HUES48 (cell line): ENCODE measurements at regions not wholly inside any gene's neighbourhood (a gene's known extent, or its start where the extent isn't known, plus 50 kb on each side); places are given as distances from the start of the nearest gene placed in this dataset.
"Not testable (repeated sequence)": the region's sequence is repeated elsewhere in the genome, so short reads cannot be mapped to it uniquely, and the experiment has no call there.

Experiments used
- H3K27ac ChIP-seq: one replicate; pipeline ENCODE4 v1.7.0; 2013; ENCODE audit warnings: low read depth, low read length, inconsistent platforms
- H3K27me3 ChIP-seq: 2 replicates; pipeline ENCODE4 v1.6.1; 2013; ENCODE audit warnings: mild to moderate bottlenecking, low read length; ENCODE audit not compliant: control insufficient read depth, insufficient read depth
- H3K36me3 ChIP-seq: 2 replicates; pipeline ENCODE4 v1.6.1; 2013; ENCODE audit warnings: low read length; ENCODE audit not compliant: control insufficient read depth, insufficient read depth
- H3K4me1 ChIP-seq: 2 replicates; pipeline ENCODE4 v1.6.1; 2013; ENCODE audit warnings: mild to moderate bottlenecking, low read length; ENCODE audit not compliant: control insufficient read depth, insufficient read depth
- H3K4me3 ChIP-seq: 2 replicates; pipeline ENCODE4 v1.5.1; 2013; ENCODE audit warnings: mild to moderate bottlenecking, low read depth, low read length
- H3K9ac ChIP-seq: 2 replicates; pipeline ENCODE4 v1.6.1; 2013; ENCODE audit warnings: mild to moderate bottlenecking, low read depth, low read length, moderate library complexity
- H3K9me3 ChIP-seq: 2 replicates; pipeline ENCODE4 v1.6.1; 2013; ENCODE audit warnings: low read length; ENCODE audit not compliant: control insufficient read depth, insufficient read depth

DNA sequence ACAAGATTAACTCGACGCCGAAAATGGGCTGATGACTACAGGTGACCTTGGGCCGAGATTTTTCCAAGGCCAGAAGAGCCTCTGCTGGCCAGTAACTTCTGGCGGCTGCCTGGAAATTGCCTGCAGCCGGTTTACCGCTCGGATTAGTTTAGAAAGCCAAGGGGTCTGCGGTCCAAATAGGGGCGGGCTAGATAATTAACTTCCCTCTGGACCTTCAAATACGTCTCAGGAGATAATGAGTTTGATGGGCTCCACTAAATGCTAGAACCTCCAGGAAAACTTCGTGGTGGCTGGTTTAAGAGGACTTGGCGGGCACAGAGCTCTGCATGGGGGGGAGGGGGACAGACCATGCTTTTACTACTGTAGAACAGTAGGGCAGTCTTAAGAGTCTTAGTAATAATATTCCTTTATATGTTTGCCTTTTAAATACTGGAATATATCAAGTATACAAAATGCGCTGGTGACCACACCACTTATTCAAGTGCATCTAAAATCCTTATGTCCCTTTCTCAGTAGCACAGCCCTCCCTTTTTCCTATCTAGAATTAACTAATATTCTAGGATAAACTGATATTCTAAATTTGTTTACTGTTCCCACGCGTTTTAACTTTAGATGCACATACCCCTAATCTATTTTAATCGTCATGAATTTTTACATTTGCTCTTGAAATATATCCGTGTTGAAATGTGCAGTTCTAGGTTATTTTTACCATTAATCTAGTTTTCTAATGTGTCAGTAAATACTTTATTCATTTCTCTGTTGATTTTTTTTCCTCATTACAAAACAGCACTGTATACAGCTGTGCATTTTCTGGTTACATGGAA lies 107.5 kb upstream of the PRSS16 start:
- peak overlapping the region; percentile 97 for H3K9ac ChIP-seq
- peaks cover 32% of the 10 kb centered on the region for H3K4me1 ChIP-seq
- H3K27ac ChIP-seq = peak overlapping the region; percentile 98

GRCh38 chr6:27140999-27141528 lies 106.4 kb upstream of the PRSS16 start:
- peak overlapping the region; percentile 48 for H3K27ac ChIP-seq
- H3K4me3 ChIP-seq = peak overlapping the region; percentile 63
- no peaks in the 10 kb centered on the region for H3K27me3 ChIP-seq
- H3K4me1 ChIP-seq = peaks cover 28% of the 10 kb centered on the region
- H3K36me3 ChIP-seq = peaks cover 34% of the 10 kb centered on the region
- no peaks in the 10 kb centered on the region for H3K9me3 ChIP-seq
- peak overlapping the region; percentile 66 for H3K9ac ChIP-seq

More for the DNA sequence above, 107.5 kb upstream of the PRSS16 start:
- no peaks in the 10 kb centered on the region for H3K9me3 ChIP-seq
- H3K27me3 ChIP-seq = no peaks in the 10 kb centered on the region
- peaks cover 34% of the 10 kb centered on the region for H3K36me3 ChIP-seq
- peak overlapping the region; percentile 82 for H3K4me3 ChIP-seq

DNA sequence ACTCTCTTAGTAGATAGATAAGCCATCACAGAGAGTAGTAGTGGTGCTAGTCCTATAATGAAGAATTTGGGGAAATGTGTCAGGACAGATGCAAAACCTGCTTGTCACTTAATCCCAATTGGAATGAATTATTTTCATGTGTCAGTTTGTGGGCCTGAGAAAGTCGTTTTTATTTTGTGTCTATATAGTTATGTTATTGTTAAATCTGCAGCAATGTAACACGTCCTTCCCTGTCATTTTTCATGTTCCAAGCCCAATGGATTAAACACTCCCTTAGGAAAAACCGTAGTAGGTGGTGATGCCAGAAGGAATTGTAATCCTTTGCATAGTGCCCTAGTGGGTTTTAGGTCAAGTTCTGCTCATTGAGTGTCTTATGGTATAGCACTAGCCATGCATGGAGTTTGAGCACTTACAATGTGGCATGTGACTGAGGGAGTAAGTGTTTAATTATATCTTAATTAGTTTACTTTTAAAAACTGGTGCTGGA lies 105.9 kb upstream of the PRSS16 start:
- H3K4me1 ChIP-seq = peaks cover 27% of the 10 kb centered on the region
- H3K9me3 ChIP-seq = no peaks in the 10 kb centered on the region
- peak overlapping the region; percentile 63 for H3K4me3 ChIP-seq
- H3K27ac ChIP-seq = peak overlapping the region; percentile 48
- H3K9ac ChIP-seq = peak overlapping the region; percentile 66
- H3K27me3 ChIP-seq = no peaks in the 10 kb centered on the region
- peaks cover 33% of the 10 kb centered on the region for H3K36me3 ChIP-seq

GRCh38 chr6:27143020-27143388 lies 104.5 kb upstream of the PRSS16 start:
- peaks cover 14% of the 10 kb centered on the region for H3K4me1 ChIP-seq
- H3K27ac ChIP-seq, H3K27me3 ChIP-seq, H3K9me3 ChIP-seq: not testable (repeated sequence)
- peaks cover 23% of the 10 kb centered on the region for H3K36me3 ChIP-seq
- H3K4me3 ChIP-seq = peak overlapping the region; percentile 94
- peak overlapping the region; percentile 57 for H3K9ac ChIP-seq

DNA sequence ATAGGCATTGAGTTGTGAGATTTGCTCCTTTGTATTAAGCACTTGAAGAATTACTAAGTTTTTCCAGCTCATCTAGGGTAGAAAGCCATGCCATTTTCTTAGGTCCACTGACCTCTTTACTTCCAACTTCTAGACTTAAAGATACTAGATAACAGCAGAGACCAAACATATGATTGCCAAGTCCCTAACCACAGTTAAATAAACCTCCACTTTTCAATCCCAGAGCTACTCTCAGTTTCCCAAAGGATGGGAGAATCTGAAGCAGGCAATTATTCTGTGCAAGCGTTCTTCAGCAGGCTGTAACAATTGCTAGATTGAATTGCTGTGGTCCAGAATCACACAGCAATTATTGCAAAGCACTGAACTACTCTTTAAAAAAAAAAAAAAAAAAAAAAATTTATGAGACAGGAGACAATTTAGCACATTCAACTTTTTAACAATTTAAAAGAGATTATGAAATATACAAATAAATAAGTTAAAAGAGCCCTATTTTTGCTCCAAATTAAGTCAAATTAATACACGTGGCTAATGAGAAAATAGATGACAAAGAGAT lies 104.0 kb upstream of the PRSS16 start:
- Histone ChIP-seq H3K9me3 (no peaks in the 10 kb centered on the region), H3K27me3 (no peaks in the 10 kb centered on the region), H3K27ac (peak overlapping the region; percentile 62), H3K4me3 (peak overlapping the region; percentile 94), H3K4me1 (peaks cover 14% of the 10 kb centered on the region), H3K36me3 (peaks cover 18% of the 10 kb centered on the region; the same call in 1 of the 2 replicates), H3K9ac (peak overlapping the region; percentile 57)

GRCh38 chr6:27144740-27145079 lies 102.8 kb upstream of the PRSS16 start:
- Histone ChIP-seq H3K9me3 (no peaks in the 10 kb centered on the region), H3K36me3 (peaks cover 18% of the 10 kb centered on the region; the same call in 1 of the 2 replicates), H3K4me3 (peak overlapping the region; percentile 94), H3K27ac (peak overlapping the region; percentile 97), H3K4me1 (peaks cover 17% of the 10 kb centered on the region), H3K27me3 (no peaks in the 10 kb centered on the region), H3K9ac (peak overlapping the region; percentile 100)

DNA sequence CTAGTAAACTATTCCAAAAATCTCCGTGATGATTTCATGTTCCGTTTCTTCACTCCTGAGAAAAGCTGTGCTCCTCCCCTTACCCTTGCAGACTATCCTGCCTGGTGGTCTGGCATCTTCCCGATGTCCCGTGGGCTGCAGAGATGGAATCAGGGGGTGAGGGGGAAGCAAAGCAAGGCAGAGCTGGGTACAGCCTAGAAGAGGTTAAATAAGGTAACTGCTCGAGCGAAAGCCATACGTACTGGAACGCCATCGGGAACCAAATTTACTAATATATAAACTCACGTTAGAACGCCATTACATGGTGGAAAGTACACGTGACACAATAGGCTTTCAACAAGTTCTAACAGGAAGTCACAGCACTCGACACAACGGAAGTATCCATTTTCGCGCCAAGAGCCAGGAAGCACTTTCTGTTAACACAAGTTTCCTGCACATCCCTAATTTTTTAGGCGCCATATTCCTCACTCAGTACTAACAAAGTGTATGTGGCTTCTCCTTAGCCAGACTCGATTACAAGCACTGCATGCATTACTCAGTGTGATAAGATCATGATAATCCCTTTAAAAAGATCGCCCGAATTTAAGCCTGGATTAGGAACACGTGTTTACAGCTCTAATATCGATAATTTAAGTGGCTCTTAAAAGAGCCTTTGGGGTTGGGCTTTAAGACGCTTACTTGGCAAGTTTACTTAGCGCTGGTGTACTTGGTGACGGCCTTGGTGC lies 101.6 kb upstream of the PRSS16 start:
- Histone ChIP-seq H3K36me3 (peaks cover 18% of the 10 kb centered on the region; the same call in 1 of the 2 replicates), H3K27ac (peak overlapping the region; percentile 97), H3K4me3 (peak overlapping the region; percentile 94), H3K4me1 (peaks cover 17% of the 10 kb centered on the region), H3K27me3 (no peaks in the 10 kb centered on the region), H3K9ac (peak overlapping the region; percentile 100), H3K9me3 (no peaks in the 10 kb centered on the region)

- Histone ChIP-seq H3K4me3 (peak overlapping the region; percentile 94), H3K27ac (peak overlapping the region; percentile 97), H3K36me3 (peaks cover 18% of the 10 kb centered on the region; the same call in 1 of the 2 replicates), H3K4me1 (peaks cover 17% of the 10 kb centered on the region), H3K9ac (peak overlapping the region; percentile 100)
- not testable (repeated sequence) for H3K9me3 ChIP-seq, H3K27me3 ChIP-seq
These were observed 101.1 kb upstream of the PRSS16 start for GRCh38 chr6:27146456-27146705.

GRCh38 chr6:27146706-27147505 lies 100.6 kb upstream of the PRSS16 start:
- Histone ChIP-seq H3K27ac (peak overlapping the region; percentile 97), H3K36me3 (0 out of 2 replicates have a peak, but pooled peaks cover 14% of the 10 kb centered on the region), H3K27me3 (no peaks in the 10 kb centered on the region), H3K9ac (peak overlapping the region; percentile 100), H3K9me3 (no peaks in the 10 kb centered on the region), H3K4me1 (peaks cover 12% of the 10 kb centered on the region), H3K4me3 (peak overlapping the region; percentile 94)

DNA sequence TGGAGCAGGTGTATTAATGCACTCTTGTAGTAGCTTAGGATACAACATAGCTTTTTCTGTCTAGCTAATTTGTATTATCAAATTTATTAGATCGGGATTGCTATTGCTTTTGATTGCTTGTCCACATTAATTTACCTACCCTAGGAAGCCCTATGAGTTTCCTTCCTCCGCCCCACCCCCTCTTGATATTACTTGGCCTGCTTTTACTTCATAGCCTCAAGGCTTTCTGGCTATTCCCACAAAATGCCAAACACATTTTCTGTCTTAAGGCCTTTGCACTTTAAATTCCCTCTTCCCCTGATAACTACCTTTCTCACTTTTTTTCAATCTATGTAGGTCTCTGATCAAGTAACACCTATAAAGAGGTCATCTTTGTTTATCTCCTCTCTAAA lies 99.1 kb upstream of the PRSS16 start:
- no peaks in the 10 kb centered on the region for H3K27me3 ChIP-seq
- H3K36me3 ChIP-seq = 0 out of 2 replicates have a peak, but pooled peaks cover 6% of the 10 kb centered on the region
- H3K4me3 ChIP-seq = peak overlapping the region; percentile 72
- H3K9me3 ChIP-seq = no peaks in the 10 kb centered on the region
- peak overlapping the region; percentile 98; the same call in 1 of the 2 replicates for H3K9ac ChIP-seq
- peak overlapping the region; percentile 95 for H3K27ac ChIP-seq
- H3K4me1 ChIP-seq = peaks cover 12% of the 10 kb centered on the region
